Activated naive CD8-positive, alpha-beta T cell treated with anti-CD3 and anti-CD28 coated beads, Interleukin-2, amount 50 U/mL, for 16 hours (primary cell): ENCODE measurements at regions not wholly inside any gene's neighbourhood (a gene's known extent, or its start where the extent isn't known, plus 50 kb on each side); places are given as distances from the start of the nearest gene placed in this dataset.

Experiments
- DNase-seq: peaks from one replicate; pipeline ENCODE4 v3.0.0-alpha.2; 2020; ENCODE audit warnings: low read depth, low spot score

DNA sequence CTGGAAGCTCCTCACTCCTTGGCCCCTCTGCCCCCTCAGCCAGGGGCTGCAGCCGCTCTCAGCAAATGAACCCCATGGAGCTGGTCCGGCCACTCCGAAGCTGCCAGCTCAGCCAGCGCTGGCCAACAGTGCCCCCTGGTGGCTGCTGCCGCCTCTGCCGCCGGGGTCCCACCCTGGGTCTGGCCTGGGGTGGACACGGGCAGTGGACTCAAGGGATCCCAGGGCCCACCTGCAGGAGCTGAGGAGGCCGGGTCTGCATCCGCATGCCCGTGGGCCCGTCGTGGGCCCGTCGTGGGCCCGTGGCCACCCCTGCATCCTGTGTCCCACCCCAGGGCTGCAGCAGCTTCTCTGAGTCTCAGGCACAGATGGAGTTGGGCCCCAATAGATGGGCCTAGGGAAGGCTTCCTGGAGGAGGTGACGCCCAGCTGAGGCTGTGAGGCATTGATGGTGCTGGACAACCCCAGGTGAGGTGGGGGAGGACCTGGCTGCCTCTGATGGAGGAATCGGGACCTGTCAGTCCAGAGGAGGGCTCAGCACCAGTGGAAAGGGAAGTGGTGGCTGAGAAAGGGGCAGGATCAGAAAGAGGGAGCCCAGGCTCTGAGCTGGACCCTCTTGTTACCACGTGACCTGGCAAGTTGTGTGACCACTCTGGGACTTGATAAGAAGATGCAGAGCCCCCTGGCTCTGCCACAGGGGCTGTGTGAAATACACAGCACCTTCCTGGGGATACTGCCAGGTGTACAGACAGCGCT, 522.3 kb downstream of the BRD1 start:
- DNase-seq: peak; percentile 27

DNA sequence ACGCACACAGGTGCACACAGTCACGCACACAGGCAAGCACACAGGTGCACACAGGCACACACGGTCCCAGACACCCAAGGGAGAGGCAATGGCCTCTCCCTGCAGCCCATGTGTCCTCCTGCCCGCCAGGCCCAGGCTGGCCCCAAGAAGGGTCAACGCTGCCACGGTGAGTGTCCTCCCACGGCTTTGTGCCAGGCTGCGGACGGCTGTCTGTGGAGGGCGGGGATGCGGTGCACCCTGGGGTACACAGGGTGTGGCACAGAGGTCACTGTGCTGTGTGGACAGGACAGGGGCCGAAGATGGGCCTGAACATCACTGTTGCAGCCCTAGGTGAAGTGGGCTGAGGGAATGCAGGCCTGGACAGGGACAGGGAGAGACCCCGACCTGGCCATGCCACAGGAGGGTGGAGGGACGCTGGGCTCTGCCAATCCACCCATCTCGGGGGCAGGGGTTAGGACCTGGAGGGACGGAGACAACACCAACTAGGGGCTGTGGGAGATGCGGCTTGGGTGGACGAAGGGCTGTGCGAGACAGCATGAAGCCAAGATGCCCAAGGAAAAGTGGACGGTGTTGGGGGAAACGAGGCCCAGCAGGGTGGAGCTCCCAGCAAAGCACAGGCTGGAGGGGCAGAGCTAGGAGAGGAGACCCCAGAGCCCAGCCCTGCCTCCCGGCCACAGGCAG, 523.8 kb downstream of the BRD1 start:
- DNase-seq: no peak

DNA sequence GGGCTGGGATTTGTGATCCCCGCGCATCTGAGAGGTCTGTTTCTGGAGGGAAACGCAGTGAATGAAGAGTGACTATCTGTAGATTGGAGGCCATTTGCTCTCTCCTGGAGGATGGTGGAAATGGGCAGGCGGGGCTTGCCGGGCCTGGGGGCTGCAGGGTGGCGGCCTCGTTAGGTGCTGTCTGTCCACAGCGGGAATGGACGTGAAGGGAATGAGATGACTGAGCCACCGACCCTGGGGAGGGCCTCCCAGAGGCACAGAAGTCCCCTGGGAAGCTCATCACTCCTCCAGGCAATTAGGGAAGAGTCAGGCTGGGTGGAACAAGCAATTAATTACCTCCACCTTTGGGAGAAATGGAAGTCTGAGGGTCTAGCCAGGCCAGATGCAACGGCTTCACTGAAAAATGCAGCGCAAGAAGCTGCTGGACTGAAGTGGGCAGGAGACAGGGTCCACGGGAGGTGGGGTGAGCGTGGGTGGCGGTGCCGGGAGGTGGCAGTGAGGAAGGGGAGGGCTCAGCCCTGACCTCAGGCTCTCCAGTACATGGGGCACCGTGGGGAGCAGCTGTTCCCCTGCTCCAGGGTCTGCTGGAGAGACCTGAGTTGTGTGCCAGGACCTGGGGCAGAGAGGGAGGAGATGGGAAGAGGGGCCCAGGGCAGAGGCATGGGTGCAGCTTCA, 524.5 kb downstream of the BRD1 start:
- DNase-seq: no peak

DNA sequence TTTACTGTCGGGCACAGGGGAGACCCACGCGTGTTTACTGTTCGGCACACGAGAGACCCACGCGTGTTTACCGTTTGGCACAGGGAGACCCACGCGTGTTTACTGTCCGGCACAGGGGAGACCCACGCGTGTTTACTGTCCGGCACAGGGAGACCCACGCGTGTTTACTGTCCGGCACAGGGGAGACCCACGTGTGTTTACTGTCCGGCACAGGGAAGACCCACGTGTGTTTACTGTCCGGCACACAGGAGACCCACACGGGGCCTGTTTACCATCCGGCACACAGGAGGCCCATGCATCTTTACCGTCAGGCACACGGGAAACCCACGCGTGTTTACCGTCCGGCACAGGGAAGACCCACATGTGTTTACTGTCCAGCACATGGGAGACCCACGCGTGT, 525.1 kb downstream of the BRD1 start:
- no peak for DNase-seq

DNA sequence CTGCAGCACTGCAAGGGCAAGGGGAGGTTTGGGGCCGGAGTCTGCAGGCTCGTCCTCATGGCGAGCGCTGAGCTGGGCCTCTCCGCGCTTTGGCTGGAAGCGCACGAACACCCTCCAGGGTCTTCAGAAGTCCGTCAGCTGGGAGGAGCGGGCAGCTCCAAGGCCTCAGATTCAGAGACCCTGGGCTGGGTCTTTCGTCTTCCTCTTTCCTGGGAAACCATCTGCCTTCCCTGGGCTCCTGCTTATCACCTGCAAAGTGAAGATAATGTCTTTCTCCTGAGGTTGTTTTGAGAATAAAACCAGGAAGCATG, 525.6 kb downstream of the BRD1 start:
- no peak for DNase-seq

DNA sequence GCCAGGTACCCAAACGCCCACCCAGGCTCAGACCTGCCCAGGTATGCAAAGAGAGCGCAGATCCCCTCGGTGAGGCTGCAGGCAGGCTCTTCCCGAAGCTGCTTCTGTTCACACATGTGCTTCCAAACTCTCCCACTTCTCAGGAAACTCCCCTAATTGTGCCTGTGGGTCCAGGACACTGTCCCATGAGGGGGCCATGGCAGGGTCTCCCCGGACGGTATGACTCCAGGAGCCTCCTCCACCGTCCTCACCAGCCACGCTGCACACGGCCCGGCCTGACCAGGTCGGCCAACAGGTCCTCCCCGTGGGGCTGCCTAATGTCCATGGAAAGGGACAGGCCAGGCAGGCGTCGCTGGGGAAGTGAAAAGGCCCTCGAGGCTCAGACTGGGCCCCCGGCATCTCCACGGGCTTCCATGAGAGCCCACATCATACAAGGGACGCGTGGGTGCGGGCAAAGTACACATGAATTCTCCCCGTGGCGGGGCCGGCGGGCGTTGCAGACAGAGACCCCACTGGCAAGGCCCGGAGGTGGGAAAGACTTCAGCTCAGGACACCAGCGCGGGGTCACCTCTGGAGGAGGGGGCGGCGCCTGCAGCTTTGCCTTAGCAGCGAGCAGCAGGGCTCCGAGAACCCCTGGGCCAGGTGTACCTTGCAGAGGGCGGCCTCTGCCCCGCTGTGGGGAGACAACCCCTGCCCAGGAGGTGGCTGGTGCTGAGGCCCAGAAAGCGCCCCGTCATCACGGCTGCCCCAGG, 526.1 kb downstream of the BRD1 start:
- DNase-seq: no peak

DNA sequence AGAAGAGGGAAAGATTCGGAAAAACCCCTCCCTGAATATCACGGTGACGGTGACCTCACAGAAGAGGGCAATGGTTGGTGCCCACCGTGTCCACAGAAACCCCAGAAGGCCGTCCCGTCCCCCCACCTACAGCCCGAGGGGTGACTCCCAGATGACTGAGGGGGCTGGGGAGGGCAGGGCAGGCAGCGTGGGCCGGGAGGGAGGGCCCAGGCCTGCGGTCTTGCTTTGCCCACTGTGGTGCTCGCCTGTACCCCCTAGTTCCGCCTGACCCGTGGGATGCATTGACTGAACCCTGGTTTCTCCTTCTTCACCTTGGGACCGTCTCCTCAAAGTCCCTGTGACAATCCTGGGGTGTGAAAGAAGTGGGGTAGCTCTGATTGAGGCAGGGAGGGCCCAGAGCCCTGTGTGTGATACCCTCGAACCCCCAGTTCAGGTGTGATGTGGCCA, 526.7 kb downstream of the BRD1 start:
- DNase-seq: no peak

DNA sequence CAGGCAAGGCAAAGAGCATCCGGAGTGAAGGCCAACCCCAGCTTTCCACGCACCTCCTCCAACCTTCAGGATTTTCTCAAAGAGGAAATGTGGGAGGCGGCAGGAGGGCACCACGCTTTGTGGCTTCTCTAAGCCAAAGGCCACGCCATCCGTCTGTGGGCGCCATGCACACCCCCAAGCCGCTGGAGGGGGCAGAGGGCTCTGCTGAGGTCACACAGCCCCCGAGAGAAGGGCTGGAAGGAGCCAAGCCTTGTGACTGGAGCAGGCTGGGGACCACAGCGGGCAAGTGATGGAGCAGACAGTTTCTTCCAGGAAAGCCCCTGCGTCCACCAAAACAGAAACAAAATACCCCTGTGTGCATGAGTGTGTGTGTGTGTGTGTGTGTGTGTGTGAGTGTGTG, 527.4 kb downstream of the BRD1 start:
- no peak for DNase-seq

DNA sequence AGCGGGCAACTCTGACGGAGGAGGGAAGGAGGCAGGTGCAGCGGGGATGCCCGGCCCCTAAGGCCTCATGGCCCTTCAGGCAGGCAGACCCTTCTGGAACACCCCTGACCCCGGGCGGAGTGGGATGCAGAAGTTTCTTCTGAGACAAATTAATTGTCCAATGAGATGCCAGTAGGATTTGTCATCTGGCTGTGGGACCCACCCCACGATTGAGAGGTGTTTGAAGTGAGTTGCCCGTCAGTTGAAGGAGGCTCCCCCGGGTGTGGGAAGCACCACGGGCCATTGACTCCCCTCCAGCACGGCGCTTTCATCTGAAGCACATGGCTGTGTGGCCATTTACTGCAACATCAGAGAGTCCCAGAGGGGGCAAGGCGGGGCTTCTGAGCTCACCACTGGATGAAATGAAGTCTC, 527.8 kb downstream of the BRD1 start:
- DNase-seq: no peak

DNA sequence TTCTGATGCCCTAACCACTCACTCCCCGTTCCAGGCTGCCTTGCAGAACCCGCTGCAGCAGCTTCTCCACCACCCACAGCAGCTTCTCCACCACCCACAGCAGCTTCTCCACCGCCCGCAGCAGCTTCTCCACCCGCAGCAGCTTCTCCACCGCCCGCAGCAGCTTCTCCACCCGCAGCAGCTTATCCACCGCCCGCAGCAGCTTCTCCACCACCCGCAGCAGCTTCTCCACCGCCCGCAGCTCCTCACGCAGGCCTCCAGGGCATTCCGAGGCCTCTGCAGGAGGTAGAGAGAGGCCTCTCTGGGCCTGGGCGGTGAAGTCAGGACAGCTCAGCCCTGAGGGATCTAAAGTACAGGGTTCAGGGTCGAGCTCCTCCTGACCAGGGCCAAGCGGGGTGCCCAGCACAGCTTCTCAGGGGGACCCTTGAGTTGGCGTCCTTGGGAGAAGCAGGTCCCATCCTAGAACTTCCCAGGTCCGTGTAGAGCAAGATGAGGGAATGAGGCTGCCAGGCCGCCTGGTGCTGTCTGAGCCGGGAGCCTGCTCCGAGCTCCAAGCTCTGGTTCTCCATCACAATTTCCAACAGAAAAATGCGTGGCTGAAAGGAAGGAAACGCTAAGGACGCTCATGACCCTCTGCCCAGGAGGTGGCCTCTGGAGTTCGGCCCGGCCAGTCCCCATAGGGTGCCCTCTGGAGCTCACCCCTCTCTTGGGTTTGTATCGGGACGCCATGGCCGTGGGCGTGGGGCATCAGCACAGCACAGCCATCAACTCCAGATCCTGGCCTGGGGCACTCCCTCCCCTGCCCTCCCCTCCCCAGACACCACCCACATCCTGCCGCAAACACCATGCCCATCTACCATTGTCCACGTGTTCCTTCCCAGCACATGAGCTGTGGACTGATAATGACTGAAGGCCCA, 528.6 kb downstream of the BRD1 start:
- no peak for DNase-seq

DNA sequence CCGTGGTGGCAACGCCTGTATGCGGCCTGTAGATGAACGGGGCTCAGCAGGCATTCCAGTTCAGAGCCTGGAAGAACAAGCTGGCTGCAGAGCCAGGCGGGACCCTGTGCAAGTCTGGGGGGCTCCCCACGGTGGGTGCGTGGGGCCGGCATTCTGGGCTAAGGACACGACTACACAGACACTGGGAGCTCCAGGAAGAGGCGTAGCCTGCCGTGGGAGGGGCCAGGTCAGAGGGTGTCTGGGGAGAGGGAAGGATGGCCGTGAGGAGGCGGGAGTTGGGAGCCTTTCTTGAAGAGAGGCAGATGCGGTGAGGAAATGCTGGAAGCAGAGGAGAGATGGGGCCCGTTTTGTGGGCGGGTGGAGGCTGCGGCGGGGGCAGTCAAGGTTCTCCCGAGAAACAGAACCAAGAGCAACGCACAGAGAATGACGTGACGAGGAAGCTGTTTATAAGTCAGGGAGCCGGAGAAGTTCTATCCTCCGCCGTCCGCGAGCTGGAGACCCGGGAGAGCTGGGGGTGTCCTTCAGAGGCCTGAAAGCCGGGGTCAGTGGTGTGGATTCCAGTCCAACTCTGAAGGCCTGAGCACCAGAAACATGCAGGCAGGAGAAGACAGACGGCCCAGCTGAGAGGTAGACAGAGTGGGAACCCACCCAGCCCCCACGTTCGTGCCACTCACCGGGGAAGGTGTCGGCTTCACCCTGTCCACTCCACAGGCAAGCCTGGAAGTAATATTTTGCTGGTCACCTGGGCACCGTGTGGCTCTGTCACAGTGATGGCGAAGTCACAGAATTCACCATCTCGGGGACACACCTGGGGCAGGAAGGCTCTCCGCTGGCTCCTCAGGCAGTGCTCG, 529.6 kb downstream of the BRD1 start:
- DNase-seq: no peak

DNA sequence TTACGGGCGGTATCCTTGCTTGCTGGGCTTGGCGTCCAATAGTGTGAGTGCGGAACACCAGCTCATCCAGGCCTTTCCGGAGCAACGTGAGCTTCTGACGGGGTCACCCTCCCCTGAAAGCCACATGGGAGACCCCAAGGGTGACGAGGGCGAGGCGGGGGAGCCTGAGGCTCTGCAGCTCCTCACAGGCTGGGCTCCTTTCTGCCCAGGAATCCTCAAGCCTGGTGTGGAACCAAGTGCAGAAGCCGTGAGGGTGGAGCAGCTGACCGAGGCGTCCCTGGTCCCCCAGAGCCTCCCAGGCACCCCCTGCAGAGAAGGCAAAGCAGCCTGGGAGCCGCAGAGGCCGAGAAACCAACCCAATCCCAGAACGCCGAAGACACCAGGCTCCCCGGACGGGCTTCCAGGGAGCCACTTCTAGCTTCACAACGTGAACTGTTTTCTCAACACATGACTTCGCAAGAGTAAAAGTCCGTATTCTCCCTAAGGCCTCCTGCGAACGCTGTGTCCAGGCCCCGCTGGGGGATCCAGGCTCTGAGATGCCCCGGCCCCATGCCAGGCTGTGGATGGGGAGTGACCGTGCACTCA, 530.3 kb downstream of the BRD1 start:
- no peak for DNase-seq

DNA sequence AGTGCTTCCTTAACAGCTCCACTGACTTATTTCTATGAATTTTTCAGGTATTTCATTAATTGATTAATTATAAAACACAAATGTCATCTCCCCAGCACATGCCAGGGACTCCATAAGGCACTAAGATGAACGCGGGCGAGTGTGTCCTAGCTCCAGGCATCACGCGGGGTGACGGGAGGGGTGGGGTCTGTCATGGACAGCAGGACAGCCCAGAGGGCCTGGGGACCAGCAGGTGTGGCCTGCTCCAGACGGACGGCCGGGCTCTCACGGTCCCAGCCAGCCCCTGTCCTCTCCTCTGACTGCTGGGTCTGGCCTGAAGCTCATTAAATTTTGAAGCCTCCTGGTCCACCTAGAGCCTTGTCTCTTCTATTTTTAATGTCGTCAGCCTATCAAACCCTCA, 531.1 kb downstream of the BRD1 start:
- no peak for DNase-seq

DNA sequence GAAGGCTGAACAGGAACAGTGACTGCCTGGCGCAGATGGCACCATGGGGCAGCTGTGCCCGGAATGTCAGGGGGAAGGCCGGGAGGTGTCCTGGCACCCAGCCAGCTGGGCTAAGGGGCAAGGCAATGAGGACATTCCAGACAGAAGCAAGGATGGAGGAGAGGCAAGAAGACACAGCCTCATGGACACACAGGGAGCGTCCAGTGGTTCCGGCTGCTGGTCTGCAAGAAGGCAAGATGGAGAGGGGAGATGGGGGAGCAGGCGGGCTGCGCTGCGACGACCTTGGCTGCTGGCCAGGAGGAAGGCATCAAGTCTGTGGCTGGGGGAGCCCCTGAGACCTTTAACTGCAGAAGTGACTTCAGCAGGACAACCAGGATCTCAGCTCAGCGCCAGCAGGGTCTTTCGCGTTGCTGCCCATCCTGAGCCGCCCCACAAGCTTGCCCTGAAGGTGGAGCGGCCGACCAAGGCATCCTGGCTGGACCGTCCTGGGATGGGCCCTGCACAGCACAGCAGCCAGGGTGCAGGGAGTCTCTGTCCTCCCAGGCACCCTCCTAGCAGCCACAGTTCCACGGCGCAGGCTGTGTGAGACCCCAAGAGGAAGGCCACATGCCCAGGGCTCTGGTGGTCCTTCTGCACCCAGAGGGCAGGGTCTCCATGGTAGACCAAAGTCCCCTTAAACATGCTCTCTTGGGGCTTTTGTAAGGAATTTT, 531.7 kb downstream of the BRD1 start:
- no peak for DNase-seq

DNA sequence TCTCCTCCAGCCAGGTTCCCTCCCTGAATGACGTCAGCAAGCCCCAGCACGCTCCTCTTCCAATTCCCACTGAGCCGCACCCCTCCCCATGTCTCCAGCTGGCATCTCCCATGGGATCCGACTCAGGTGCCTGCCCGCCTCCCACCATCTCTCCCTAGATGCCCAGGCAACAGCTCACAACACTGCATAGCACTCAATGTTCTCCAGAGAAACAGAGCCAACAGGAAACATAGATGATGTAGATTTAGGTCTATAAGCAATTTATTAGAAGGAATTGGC, 532.3 kb downstream of the BRD1 start:
- DNase-seq: no peak

DNA sequence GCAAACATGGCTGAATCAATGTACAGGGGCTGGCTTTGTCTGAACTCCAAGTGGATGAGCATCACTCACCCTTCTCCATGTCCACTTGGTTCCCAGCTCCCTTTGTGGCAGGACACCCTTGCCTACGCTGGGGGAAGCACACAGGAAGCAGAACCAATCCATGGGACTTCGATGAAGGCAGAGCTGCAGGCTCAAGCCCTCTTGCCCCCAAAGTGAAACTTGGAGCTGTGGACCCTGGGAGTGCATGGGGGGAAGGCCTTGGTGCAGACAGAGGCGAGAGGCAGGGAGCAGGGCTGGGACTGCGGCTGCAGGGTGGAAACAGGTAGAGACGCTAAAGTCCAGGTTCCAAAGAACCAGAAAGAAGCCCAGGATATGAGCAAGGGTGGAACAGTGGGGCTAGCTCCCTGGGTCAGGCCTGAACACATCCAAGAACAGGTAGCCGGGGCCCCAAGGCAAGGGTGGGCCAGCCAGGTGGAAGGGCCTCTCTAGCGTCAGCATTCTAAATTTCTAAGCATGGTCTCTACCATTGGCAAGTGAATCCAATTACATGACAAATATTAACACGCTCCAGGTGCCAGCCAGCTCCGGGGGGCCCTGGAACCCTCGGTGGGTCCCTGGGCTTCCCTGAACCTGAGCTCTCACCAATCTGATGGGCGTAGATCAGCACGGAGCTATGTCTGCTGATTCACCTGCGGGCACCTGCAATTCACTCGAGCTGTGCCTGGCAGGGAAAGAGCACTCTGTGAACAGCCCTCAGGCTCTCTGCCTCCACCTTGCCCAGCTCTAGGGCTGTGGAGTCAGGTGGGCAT, 532.8 kb downstream of the BRD1 start:
- no peak for DNase-seq

DNA sequence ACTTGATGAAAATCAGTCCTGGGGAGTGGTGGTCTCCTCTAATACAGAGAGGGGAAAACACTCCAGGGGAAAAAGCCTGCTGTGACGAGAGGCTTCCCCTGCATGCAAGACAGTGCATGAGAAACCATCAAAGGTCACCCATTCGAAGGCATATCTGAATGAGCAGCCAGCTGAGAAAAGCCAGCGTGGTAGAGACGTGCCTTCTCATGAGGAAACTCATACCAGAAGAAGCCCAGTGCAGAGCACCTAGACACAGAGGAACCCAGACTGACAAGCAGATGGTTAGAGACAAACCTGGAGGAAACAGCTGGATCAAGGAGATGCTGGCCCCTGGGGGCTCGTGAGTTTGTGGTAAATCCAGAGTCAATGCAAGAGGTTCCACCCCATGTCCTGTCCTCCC, 534.8 kb downstream of the BRD1 start:
- DNase-seq: no peak

DNA sequence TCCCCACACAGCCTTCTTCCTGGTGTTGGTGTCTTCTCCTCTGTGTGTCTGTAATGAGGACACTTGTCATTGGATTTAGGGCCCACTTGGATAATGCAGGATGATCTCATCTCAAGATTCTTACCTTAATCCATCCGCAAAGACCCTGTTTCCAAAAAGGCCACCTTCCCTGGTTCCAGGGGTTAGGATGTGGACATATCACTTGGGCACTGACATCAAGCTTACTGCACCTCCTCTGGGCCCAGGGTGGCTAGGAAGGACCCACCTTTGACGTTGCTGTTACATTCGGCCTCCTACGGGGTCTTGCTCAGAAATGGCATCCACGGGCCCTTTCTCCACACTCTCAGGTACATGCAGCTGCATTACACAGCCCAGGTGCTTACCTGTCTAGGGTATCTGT, 535.9 kb downstream of the BRD1 start:
- no peak for DNase-seq

DNA sequence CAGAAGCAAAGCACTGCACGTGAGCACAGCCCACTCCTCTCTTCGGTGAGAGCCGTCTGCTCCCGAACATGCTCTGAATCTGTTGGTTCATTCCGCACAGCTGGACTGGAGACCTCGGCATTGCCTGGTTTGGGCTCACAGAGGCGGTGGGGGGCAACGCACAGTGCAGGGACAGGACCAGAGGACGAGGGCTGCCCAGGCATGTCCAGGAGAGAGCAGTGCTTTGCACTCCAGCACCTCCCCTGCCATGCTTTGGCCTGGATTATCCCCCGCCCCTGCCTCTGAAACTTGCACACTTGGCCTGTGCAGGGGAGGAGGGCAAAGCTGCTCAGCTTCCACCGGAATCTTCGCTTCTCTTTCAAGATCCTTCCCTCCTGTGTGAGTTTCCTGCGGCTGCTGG, 536.5 kb downstream of the BRD1 start:
- DNase-seq: no peak
